SKM-1 treated with dmso at 0.1 percent for 144 hours (cell line): ENCODE measurements at regions not wholly inside any gene's neighbourhood (a gene's known extent, or its start where the extent isn't known, plus 50 kb on each side); places are given as distances from the start of the nearest gene placed in this dataset.

Source experiments
- DNase-seq: peaks from one replicate; lab custom pipeline; 2025; ENCODE audit not compliant: unreplicated experiment; lab: John Stamatoyannopoulos, UW

GRCh38 chr19:30672926-30673325, 300.7 kb downstream of the ZNF536 start:
- no peak for DNase-seq

- DNase-seq, result no peak
These were observed 299.5 kb downstream of the ZNF536 start for GRCh38 chr19:30671622-30672051.

GRCh38 chr19:30671367-30671619, 299.1 kb downstream of the ZNF536 start:
- no peak for DNase-seq

DNA sequence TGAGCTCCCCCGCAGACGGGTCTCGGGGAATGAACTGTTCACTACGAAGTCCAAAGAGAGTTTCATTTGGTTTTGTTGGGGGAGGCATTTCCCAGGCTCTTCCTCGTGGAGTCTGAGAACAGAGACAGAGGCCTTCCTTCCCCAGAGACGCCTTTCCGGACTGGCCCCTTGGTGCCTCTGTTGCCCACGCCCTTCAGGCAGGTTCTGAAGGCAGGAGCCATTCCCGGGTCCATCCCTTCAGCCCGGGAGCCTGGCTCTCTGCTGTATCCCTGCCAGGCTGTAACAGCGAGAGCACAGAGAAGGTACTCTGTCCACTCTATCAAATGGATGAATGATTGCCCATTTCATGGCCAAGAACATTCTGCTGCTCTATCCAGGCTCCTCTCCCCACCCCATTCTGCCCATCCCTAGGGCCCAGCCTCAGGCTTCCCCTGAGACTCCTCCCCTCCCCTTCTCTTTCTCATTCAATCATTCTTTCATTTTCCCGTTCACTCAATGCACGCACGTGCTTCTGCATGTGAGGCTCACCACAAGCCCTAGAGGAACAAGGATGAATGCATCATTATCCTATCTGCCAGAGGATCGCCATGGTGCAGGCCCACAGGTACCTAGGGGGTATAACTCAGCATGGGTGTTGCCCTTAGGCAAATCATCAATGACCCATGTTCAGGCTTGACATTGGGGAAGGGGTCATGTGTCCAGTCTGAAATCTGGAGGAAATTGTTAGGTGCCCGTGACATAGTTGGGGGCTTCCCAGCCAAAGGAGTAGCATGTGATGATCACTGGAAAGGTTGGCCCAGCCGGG, 298.6 kb downstream of the ZNF536 start:
- no peak for DNase-seq

- DNase-seq, result no peak
These were observed 297.8 kb downstream of the ZNF536 start for GRCh38 chr19:30670011-30670329.

GRCh38 chr19:30669329-30670010, 297.3 kb downstream of the ZNF536 start:
- peak; percentile 5 for DNase-seq

- no peak for DNase-seq
These were observed 296.5 kb downstream of the ZNF536 start for GRCh38 chr19:30668521-30669155.

DNA sequence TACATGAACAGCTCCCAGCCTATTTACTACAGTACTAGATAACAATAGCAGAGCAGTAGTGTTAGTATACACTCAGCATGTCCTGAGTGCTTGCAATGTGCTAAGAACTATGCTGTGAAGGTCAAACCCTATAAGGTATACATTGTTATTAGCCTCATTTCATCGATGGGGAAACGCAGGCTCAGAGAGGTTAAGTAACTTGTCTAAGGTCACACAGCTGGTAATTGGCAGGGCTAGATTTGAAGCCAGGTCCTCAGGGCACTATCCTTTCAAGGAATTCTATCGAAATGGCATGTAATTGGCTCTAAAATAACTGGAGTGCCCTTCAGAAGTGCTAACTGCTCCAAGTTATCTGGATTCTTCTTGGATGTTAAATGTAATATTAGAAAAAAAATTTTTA, 295.6 kb downstream of the ZNF536 start:
- DNase-seq, result no peak

DNA sequence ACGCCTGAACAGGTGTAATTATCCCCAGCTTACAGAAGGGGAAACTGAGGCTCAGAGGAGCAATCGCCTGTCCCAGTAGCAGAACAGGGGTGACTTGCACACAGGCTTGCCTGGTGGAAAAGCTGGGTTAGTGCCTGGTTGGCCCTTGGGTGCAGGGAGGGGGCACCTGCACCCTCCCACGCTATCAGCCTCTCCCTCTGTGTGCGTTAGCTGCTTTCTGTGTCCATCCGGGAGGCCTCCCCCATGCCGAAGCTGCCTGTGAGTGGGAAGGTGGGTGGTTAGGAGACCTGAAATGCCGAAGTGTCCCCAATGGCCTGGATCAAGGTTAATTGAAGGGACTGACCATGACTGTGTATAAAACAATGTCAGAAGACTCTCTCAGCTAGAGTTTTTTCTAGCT, 295.0 kb downstream of the ZNF536 start:
- DNase-seq, result no peak

- peak; percentile 18 for DNase-seq
These were observed 294.2 kb downstream of the ZNF536 start for GRCh38 chr19:30666301-30666803.

DNA sequence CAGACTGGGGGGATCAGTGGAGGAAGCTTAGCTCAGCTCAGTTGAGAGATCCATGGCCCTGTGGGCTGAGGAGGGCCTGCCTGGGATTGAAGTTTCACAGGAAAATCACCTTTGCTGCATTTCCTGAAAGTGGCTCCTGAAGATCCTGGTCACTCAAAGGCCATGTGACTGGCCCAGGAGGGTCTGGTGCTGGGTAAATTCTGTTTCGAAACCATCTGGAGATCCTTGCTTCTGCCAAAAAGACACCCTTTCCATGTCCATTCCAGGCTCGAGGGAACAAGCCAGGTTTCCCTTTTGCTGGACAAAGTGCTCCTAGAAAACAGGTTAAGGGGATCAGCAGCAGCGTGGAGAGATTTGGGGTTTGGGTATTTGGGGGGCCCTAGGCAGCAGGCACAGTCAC, 293.3 kb downstream of the ZNF536 start:
- DNase-seq, result no peak

GRCh38 chr19:30663611-30664174, 291.5 kb downstream of the ZNF536 start:
- DNase-seq, result no peak

GRCh38 chr19:30662211-30662861, 290.2 kb downstream of the ZNF536 start:
- DNase-seq, result no peak

DNA sequence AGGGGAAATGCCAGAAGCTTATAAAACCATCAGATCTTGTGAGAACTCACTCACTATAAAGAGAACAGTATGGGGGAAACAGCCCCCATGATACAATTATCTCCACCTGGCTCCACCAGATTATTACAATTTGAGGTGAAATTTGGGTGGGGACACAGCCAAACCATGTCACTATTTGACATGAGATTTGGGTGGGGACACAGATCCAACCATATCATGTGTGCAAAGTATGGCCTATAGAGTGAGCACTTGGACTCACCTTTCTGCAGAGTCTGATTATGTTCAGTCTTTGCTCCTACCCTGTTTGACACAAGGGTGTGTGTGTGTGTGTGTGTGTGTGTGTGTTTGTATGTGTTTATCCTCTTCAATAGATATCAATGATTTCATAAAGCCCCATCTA, 287.5 kb downstream of the ZNF536 start:
- no peak for DNase-seq

DNA sequence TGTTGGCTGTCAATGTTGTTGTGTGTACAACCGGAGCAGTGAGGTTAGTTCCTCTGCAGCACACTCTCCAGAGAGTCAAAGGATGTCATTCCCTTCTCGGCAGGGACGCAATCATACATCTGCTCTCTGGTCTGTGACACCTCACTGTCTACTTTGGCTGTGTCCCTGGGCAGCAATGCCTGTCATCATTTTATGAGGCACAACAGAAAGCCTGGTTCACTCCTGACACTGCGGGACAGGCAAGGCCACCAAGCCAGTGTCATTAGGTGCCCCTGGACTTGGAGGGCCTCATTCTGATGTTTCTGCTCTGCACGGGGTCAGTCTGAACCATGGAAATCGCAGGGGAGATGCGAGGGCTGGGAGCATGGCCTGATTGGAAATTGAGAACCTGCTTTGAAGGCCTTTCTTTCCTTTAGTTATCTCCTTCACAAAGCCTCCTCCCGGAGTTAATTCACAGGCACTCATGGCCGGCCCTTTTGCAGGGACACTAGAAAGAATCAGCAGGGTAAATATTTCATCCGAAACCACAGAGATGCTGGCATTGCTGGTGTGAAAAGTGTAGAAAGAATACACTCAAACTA, 284.4 kb downstream of the ZNF536 start:
- DNase-seq, result no peak

DNA sequence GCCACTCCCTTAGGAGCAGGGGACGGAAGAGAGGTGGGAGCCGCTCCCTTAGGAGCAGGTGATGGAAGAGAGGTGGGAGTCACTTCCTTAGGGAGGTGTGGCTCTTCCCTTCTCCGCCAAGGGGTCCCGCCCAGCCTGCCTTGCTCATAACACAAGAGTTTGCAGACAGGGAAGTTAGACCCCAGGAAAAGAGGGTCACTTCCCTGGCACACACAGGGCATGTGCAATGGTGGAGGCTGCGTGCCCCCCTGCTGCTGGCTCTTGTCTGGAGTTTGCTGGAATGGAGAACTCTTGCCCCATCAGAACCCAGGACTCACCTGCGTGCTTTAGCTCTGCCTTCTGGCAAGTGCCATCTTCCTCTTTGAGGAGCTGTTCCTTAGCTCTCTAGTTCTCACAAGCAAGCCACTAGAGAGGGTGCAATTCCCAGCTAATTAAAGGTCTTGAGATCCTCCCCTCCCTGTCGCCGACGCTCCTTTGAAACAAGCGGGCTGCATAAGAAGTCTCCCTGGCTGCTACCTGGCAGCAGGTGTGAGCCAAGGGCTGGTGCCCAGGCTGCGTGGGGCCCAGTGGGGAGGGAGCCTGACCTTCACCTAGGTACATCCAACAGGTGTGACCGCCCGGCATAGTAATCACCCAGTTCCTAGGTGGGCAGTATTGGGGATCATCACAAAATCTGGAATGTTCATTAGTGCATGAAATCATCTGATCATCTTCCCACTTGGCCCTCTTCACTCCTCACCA, 281.6 kb downstream of the ZNF536 start:
- DNase-seq, result no peak

GRCh38 chr19:30652751-30653150, 280.6 kb downstream of the ZNF536 start:
- DNase-seq, result no peak

DNA sequence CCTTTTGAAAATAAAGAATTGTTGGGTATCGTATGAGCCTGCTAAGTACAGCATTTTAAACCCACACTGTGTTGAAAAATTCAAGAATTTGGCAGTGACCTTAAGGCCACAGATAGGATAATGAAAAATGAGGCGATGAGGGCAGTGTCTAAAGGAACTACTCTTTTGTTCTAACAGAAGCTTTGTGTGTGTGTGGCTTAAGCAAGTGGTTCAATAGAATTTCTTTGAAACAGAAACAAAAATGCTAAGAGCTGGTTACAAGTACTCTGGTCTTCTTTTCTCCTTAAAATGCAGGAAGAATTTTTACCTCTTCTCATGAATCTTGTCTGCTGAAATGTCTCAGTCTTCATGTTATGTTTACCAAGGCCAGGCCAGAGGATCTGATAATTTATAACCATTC, 279.5 kb downstream of the ZNF536 start:
- no peak for DNase-seq

GRCh38 chr19:30651066-30651465, 278.9 kb downstream of the ZNF536 start:
- no peak for DNase-seq

DNA sequence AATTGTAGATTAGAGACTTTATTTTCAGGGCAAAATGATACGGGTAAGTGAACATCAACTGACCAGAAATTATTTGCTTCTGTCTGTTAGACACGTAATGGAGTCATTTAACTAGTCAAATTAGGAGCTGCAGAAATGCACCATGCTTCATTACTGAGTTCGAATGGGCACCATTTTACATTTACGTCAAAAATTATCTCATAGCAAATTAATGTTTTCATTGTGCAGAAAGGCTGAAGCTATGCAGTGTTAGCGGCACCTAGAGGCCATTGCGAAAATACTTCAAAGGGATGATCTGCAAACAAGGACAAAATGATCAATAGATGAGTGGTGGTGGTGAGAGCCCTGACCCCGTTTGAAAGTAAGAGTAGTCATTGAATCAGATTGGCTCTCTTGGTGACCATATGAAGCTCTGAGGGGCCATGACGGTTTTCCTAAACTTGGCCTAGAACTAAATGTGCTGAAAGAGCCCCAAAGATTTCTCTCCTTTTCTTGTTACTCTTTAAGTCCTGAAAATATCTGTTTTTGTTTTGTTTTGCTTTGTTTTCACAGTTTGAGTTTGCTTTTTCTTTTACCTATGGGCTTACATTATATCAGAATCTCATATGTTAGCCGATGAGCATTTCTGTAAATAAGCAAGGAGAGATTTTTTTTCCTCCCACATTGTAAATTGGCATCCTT, 277.9 kb downstream of the ZNF536 start:
- peak; percentile 20 for DNase-seq
